Neural cell (in vitro differentiated cells): ENCODE measurements at regions not wholly inside any gene's neighbourhood (a gene's known extent, or its start where the extent isn't known, plus 50 kb on each side); places are given as distances from the start of the nearest gene placed in this dataset.

Experiments
- H2AFZ ChIP-seq: fragments of 200-600, 300-800 bp; sonication (generic), shearing (Covaris generic); 2 replicates; pipeline ENCODE4 v1.6.0; 2014; ENCODE audit warnings: low read depth, mild to moderate bottlenecking, antibody characterized with exemption, low read length, moderate library complexity
- H3F3A ChIP-seq: fragments of 200-600 bp; shearing (Covaris generic); 2 replicates; pipeline ENCODE4 v1.6.1; 2016; ENCODE audit warnings: mild to moderate bottlenecking, moderate library complexity, mixed read lengths, antibody characterized with exemption, low read length; ENCODE audit not compliant: insufficient read depth, poor library complexity, severe bottlenecking
- H3K27ac ChIP-seq: fragments of 200-600, 300-800 bp; sonication (generic), shearing (Covaris generic); 2 replicates; pipeline ENCODE4 v1.5.1; 2014; ENCODE audit warnings: mild to moderate bottlenecking, low read length, moderate library complexity
- H3K27me3 ChIP-seq: fragments of 300-800, 200-600 bp; sonication (generic), shearing (Covaris generic); 2 replicates; pipeline ENCODE4 v1.6.0; 2014; ENCODE audit warnings: mild to moderate bottlenecking, low read depth, low read length, moderate library complexity; ENCODE audit not compliant: insufficient read depth
- H3K36me3 ChIP-seq: fragments of 300-800, 200-600 bp; sonication (generic), shearing (Covaris generic); 2 replicates; pipeline ENCODE4 v1.5.1; 2014; ENCODE audit warnings: mild to moderate bottlenecking, antibody characterized with exemption, low read length, moderate library complexity; ENCODE audit not compliant: insufficient read depth
- H3K4me2 ChIP-seq: fragments of 300-800, 200-600 bp; sonication (generic), shearing (Covaris generic); 2 replicates; pipeline ENCODE4 v1.6.0; 2014; ENCODE audit warnings: mild to moderate bottlenecking, low read length
- H3K4me3 ChIP-seq: fragments of 300-800, 200-600 bp; sonication (generic), shearing (Covaris generic); 2 replicates; pipeline ENCODE4 v1.5.1; 2014; ENCODE audit warnings: mild to moderate bottlenecking, low read length, moderate library complexity
- H3K79me2 ChIP-seq: fragments of 200-600 bp; shearing (Covaris generic); replicated peaks from 2 replicates; pipeline ENCODE4 v1.6.0; 2014; ENCODE audit warnings: mild to moderate bottlenecking, low read length, moderate library complexity; ENCODE audit not compliant: insufficient read depth
- H3K9ac ChIP-seq: fragments of 300-800, 200-600 bp; sonication (generic), shearing (Covaris generic); 2 replicates; pipeline ENCODE4 v1.6.1; 2016; ENCODE audit warnings: mild to moderate bottlenecking, low read length, mixed read lengths
- H3K9me2 ChIP-seq: fragments of 200-600 bp; shearing (Covaris generic); 2 replicates; pipeline ENCODE4 v1.6.1; 2016; ENCODE audit warnings: mild to moderate bottlenecking, low read length, mixed read lengths; ENCODE audit not compliant: insufficient read depth
- H3K9me3 ChIP-seq: fragments of 200-600, 300-800 bp; sonication (generic), shearing (Covaris generic); 2 replicates; pipeline ENCODE4 v1.6.1; 2016; ENCODE audit warnings: mild to moderate bottlenecking, mixed run types, low read length, moderate library complexity, mixed read lengths
- H4K20me1 ChIP-seq: fragments of 200-600 bp; shearing (Covaris generic); 2 replicates; pipeline ENCODE4 v1.6.1; 2016; ENCODE audit warnings: mild to moderate bottlenecking, mixed run types; ENCODE audit not compliant: insufficient read depth
- CTCF ChIP-seq: fragments of 450-650 bp; IDR thresholded peaks from 2 replicates; pipeline ENCODE4 v1.5.1; 2014; ENCODE audit warnings: antibody characterized with exemption, mild to moderate bottlenecking, moderate library complexity; ENCODE audit not compliant: poor library complexity, severe bottlenecking
- EP300 ChIP-seq: fragments of 450-650 bp; conservative IDR thresholded peaks from 2 replicates; pipeline ENCODE4 v1.6.1; 2014; ENCODE audit warnings: antibody characterized with exemption, mild to moderate bottlenecking, moderate library complexity; ENCODE audit not compliant: poor library complexity, severe bottlenecking
- EZH2 ChIP-seq: fragments of 200-600, 300-800 bp; shearing (Covaris generic), sonication (generic); IDR thresholded peaks from 2 replicates; pipeline ENCODE4 v1.6.1; 2014; ENCODE audit warnings: antibody characterized with exemption, low read length, borderline replicate concordance, mild to moderate bottlenecking; ENCODE audit not compliant: insufficient read depth, poor library complexity, severe bottlenecking
- MXI1 ChIP-seq: fragments of 450-650 bp; conservative IDR thresholded peaks from 2 replicates; pipeline ENCODE4 v1.6.1; 2014; ENCODE audit warnings: antibody characterized with exemption, mild to moderate bottlenecking; ENCODE audit not compliant: poor library complexity, severe bottlenecking
- POLR2AphosphoS5 ChIP-seq: IDR thresholded peaks from 2 replicates; pipeline ENCODE4 v1.6.1; 2012
- RAD21 ChIP-seq: fragments of 450-650 bp; conservative IDR thresholded peaks from 2 replicates; pipeline ENCODE4 v1.6.1; 2014; ENCODE audit warnings: antibody characterized with exemption, mild to moderate bottlenecking, moderate library complexity
- REST ChIP-seq: IDR thresholded peaks from 2 replicates; pipeline ENCODE4 v1.6.1; 2012; ENCODE audit warnings: borderline replicate concordance
- TAF1 ChIP-seq: IDR thresholded peaks from 2 replicates; pipeline ENCODE4 v1.6.1; 2012; ENCODE audit warnings: low read depth

- H3K9me3 ChIP-seq = no peaks in the 10 kb centered on the region
- H3K27me3 ChIP-seq = no peaks in the 10 kb centered on the region
- no peaks in the 10 kb centered on the region for H3K79me2 ChIP-seq
- H3K36me3 ChIP-seq = no peaks in the 10 kb centered on the region
- no peak overlapping the region for H3K27ac ChIP-seq
- H2AFZ ChIP-seq = no peak overlapping the region
- no peak overlapping the region for H3K4me2 ChIP-seq
- no peak overlapping the region for H3K9ac ChIP-seq
- no peaks in the 10 kb centered on the region for H4K20me1 ChIP-seq
- no peaks in the 10 kb centered on the region for H3K9me2 ChIP-seq
- H3K4me3 ChIP-seq = no peak overlapping the region
- no peaks in the 10 kb centered on the region for H3F3A ChIP-seq
- no peak for TF ChIP-seq REST
- no peak for TF ChIP-seq POLR2AphosphoS5
- no peak for TF ChIP-seq TAF1
- TF ChIP-seq CTCF = no peak
- TF ChIP-seq EP300 = no peak
- no peak for TF ChIP-seq EZH2
- no peak for TF ChIP-seq MXI1
Measured at GRCh38 chr12:78331753-78332152, 501.1 kb downstream of the NAV3 start.

- Histone ChIP-seq H3K36me3 (no peaks in the 10 kb centered on the region), H2AFZ (no peak overlapping the region), H3K9ac (no peak overlapping the region), H3K4me3 (no peak overlapping the region), H3K79me2 (no peaks in the 10 kb centered on the region), H3K27me3 (no peaks in the 10 kb centered on the region), H3K9me2 (no peaks in the 10 kb centered on the region), H3K27ac (no peak overlapping the region), H3K4me2 (no peak overlapping the region), H3K9me3 (no peaks in the 10 kb centered on the region), H3F3A (no peaks in the 10 kb centered on the region), H4K20me1 (no peaks in the 10 kb centered on the region)
- TF ChIP-seq RAD21 (no peak), REST (no peak), MXI1 (no peak), EP300 (no peak)
Measured at GRCh38 chr12:78338054-78338785, 507.5 kb downstream of the NAV3 start.
